Right lobe of liver (tissue), 6 donors: ENCODE measurements at regions not wholly inside any gene's neighbourhood (a gene's known extent, or its start where the extent isn't known, plus 50 kb on each side); places are given as distances from the start of the nearest gene placed in this dataset.
"Not testable (repeated sequence)": the region's sequence is repeated elsewhere in the genome, so short reads cannot be mapped to it uniquely, and the experiment has no call there.

Source experiments
- ATAC-seq, 4 donors: fragments of 200-7000 bp; cut with Tn5 transposase; one replicate each; pipeline ENCODE4 v1.9.1; 2020; ENCODE audit warnings: mild to moderate bottlenecking in 4 of 4, moderate library complexity in 4 of 4
- DNase-seq, 3 donors: peaks; one replicate each; pipeline ENCODE4 v3.0.0-alpha.2; 2020
- H3K27ac ChIP-seq, 3 donors: fragments of 200-600 bp; one replicate each; pipeline ENCODE4 v1.8.0; 2022
- H3K27me3 ChIP-seq, 2 donors: fragments of 200-600 bp; one replicate each; pipeline ENCODE4 v1.8.0; 2022
- H3K36me3 ChIP-seq, 4 donors: fragments of 200-600 bp; sonication (generic) in 1 of 4; one replicate each; pipeline versions ENCODE4 v1.5.1 to v1.8.0; 2017 to 2022; ENCODE audit warnings: control low read depth in 1 of 4
- H3K4me1 ChIP-seq, 4 donors: fragments of 200-600 bp; sonication (generic) in 1 of 4; one replicate each; pipeline versions ENCODE4 v1.5.1 to v1.8.0; 2017 to 2022; ENCODE audit warnings: control low read depth in 1 of 4
- H3K4me3 ChIP-seq, 3 donors: fragments of 200-600 bp; one replicate each; pipeline ENCODE4 v1.8.0; 2022
- H3K9me3 ChIP-seq, 4 donors: fragments of 200-600 bp; sonication (generic) in 1 of 4; one replicate each; pipeline versions ENCODE4 v1.5.1 to v1.8.0; 2017 to 2022; ENCODE audit warnings: control low read depth in 1 of 4
- POLR2A ChIP-seq: fragments of 450-650 bp; IDR thresholded peaks from one replicate; pipeline ENCODE4 v1.6.1; 2017; ENCODE audit warnings: antibody characterized with exemption, mild to moderate bottlenecking
- WGBS: methylation state at CpG from one replicate; pipeline ENCODE4 v1.1.6; 2018; ENCODE audit warnings: low coverage, low lambda C conversion rate; ENCODE audit not compliant: insufficient coverage; ENCODE audit errors: missing lambda C conversion rate; 5-methylcytosine and 5-hydroxymethylcytosine counted together
- intact Hi-C, 2 donors: fragments of 100-400 bp; cut with DNase I; formaldehyde crosslinking; loops; one replicate each; pipeline versions ENCODE4 v1.11.2 to v1.14.1; 2022
- TF ChIP-seq, protein P1 (sequence below), 4 donors: fragments of 200-600 bp in 3 of 4; fragments of 450-650 bp in 1 of 4; IDR thresholded peaks; one replicate each; pipeline versions ENCODE4 v1.5.1 to v1.8.0; 2016 to 2022; ENCODE audit warnings: antibody characterized with exemption in 4 of 4, mild to moderate bottlenecking in 2 of 4
- donor health status: DM: no; HTN: yes; CAD: no.
- donor health status: DM: no; HTN: no; CAD: no.
- donor health status: DM: no; HTN: no; CAD: no.
- donor health status: DM: no; HTN: yes; CAD: no.
- donor health status: DM: no; HTN: yes; CAD: no.

- H3K27ac ChIP-seq: peak overlapping the region in 1 of 3 donors; percentile 43
- DNase-seq: peak in 2 of 3 donors; percentile 59 to 86
Observed at GRCh38 chr14:105581551-105582341, 55.4 kb downstream of the TMEM121 start.

DNA sequence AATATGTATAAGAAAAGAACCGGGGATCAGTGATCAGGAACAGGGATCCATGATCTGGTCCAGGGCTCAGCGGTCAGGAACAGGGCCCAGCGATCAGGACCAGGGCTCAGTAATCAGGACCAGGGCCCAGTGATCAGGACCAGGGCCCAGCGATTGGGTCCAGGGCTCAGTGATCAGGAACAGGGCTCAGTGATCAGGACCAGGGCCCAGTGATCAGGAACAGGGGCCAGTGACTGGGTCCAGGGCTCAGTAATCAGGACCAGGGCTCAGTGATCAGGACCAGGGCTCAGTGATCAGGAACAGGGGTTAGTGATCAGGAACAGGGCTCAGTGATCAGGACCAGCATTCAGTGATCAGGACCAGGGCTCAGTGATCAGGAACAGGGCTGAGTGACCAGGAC is 56.3 kb downstream of the TMEM121 start:
- peak in 1 of 3 donors; percentile 57 for DNase-seq
- WGBS: 67% methylated on average over 4 of the region's 4 CpGs

More at GRCh38 chr14:105581551-105582341, 55.4 kb downstream of the TMEM121 start:
- Histone ChIP-seq H3K4me1 (peaks cover 0 to 4% (median 0%) of the 10 kb centered on the region in 4 donors), H3K9me3 (no peaks in the 10 kb centered on the region), H3K4me3 (no peak overlapping the region), H3K27me3 (no peaks in the 10 kb centered on the region), H3K36me3 (no peaks in the 10 kb centered on the region)
- peak; percentile 49 to 93 (median 70) for ATAC-seq
- intact Hi-C loops: loop anchor here in 1 of 2 donors (10.0 kb wide), 1 partner anchor 123 kb away; no protein-coding TSS in a partner anchor
- TF ChIP-seq, protein P1, sequence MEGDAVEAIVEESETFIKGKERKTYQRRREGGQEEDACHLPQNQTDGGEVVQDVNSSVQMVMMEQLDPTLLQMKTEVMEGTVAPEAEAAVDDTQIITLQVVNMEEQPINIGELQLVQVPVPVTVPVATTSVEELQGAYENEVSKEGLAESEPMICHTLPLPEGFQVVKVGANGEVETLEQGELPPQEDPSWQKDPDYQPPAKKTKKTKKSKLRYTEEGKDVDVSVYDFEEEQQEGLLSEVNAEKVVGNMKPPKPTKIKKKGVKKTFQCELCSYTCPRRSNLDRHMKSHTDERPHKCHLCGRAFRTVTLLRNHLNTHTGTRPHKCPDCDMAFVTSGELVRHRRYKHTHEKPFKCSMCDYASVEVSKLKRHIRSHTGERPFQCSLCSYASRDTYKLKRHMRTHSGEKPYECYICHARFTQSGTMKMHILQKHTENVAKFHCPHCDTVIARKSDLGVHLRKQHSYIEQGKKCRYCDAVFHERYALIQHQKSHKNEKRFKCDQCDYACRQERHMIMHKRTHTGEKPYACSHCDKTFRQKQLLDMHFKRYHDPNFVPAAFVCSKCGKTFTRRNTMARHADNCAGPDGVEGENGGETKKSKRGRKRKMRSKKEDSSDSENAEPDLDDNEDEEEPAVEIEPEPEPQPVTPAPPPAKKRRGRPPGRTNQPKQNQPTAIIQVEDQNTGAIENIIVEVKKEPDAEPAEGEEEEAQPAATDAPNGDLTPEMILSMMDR (IDR thresholded peaks at IDR 0.05): no peak
- no peak for TF ChIP-seq POLR2A
- 53% methylated on average over 5 of the region's 15 CpGs for WGBS

DNA sequence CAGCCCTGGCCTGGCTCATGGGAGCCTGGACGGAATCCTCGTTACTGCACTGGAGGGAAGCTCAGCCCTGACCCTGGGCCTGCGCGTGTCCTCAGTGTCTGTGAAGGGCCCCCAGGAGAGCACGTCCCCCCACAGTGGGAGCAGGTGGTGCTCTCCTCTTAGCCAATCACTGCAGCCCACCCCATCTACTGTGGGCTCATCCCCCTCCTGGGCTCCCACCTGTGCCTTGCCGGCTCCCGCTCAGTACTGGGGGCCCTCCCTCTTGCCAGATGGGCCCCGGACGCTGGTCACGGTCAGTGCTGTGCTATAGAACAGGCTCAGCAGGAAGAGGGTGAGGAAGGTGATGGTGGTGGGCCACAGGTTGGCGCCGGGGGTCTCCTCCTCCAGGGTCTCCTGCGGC is 57.5 kb downstream of the TMEM121 start:
- not testable (repeated sequence) for H3K36me3 ChIP-seq, H3K9me3 ChIP-seq, H3K4me1 ChIP-seq, H3K27ac ChIP-seq, ATAC-seq, H3K4me3 ChIP-seq, DNase-seq, H3K27me3 ChIP-seq
- intact Hi-C loops: loop anchor here in 1 of 2 donors (10.0 kb wide), 1 partner anchor 121 kb away; no protein-coding TSS in a partner anchor
- WGBS: no CpG with 5 or more reads among the region's 13 CpGs

More for the DNA sequence above, 56.3 kb downstream of the TMEM121 start:
- intact Hi-C loops: loop anchor here in 1 of 2 donors (10.0 kb wide), 1 partner anchor 122 kb away; no protein-coding TSS in a partner anchor
- Histone ChIP-seq H3K9me3 (no peaks in the 10 kb centered on the region), H3K27ac (no peak overlapping the region), H3K27me3 (no peaks in the 10 kb centered on the region), H3K4me1 (peaks cover 0 to 4% (median 0%) of the 10 kb centered on the region in 4 donors), H3K4me3 (no peak overlapping the region), H3K36me3 (no peaks in the 10 kb centered on the region)
- ATAC-seq: peak in 2 of 4 donors; percentile 44 to 54
- no peak for TF ChIP-seq POLR2A
- TF ChIP-seq, protein P1 (IDR thresholded peaks at IDR 0.05): no peak

GRCh38 chr14:105585290-105585689 is 58.9 kb downstream of the TMEM121 start:
- not testable (repeated sequence) for H3K27me3 ChIP-seq, H3K9me3 ChIP-seq, ATAC-seq, H3K27ac ChIP-seq, H3K4me3 ChIP-seq, DNase-seq, H3K36me3 ChIP-seq, H3K4me1 ChIP-seq
- intact Hi-C loops: loop anchor here (5.0 to 10.0 kb wide), 2 partner anchors 120 to 122 kb away; no protein-coding TSS in a partner anchor
- WGBS: 69% methylated on average over 2 of the region's 2 CpGs

DNA sequence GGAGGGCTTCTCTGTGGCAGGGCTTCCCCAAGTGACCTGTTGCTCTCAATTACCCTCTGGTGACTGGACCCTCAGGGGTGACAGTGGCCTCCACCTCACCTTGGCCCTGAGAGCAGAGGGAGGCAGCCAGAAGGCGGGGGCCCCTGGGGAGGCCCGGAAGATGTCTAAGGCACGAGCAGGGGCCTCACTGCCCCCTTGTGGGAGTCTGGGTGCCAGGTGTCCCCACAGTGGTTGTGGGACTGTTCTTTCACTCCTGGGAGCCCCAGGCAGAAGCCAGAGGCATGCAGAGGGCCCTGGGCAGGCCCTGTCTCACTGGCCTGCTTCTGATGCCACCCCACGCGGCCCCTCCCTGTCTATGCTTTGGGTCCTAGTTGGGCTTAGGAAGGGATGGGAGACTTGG is 59.3 kb downstream of the TMEM121 start:
- not testable (repeated sequence) for DNase-seq, H3K36me3 ChIP-seq, ATAC-seq, H3K27me3 ChIP-seq, H3K4me3 ChIP-seq, H3K4me1 ChIP-seq, H3K27ac ChIP-seq, H3K9me3 ChIP-seq
- no CpG with 5 or more reads among the region's 5 CpGs for WGBS
- intact Hi-C loops: loop anchor here (5.0 to 10.0 kb wide), 2 partner anchors 119 to 122 kb away; no protein-coding TSS in a partner anchor

GRCh38 chr14:105586144-105586872 is 59.9 kb downstream of the TMEM121 start:
- H3K27ac ChIP-seq, H3K4me1 ChIP-seq, H3K27me3 ChIP-seq, H3K4me3 ChIP-seq, H3K9me3 ChIP-seq, ATAC-seq, DNase-seq, H3K36me3 ChIP-seq: not testable (repeated sequence)
- WGBS: 43% methylated on average over 1 of the region's 16 CpGs
- intact Hi-C loops: loop anchor here (5.0 to 10.0 kb wide), 2 partner anchors 118 to 121 kb away; no protein-coding TSS in a partner anchor

- not testable (repeated sequence) for H3K27ac ChIP-seq, H3K4me3 ChIP-seq, DNase-seq, H3K27me3 ChIP-seq, ATAC-seq, H3K36me3 ChIP-seq, H3K9me3 ChIP-seq, H3K4me1 ChIP-seq
- no CpG with 5 or more reads among the region's 19 CpGs for WGBS
- intact Hi-C loops: loop anchor here (5.0 to 10.0 kb wide), 2 partner anchors 118 to 120 kb away; no protein-coding TSS in a partner anchor
Observed at GRCh38 chr14:105587034-105587433, 60.7 kb downstream of the TMEM121 start.

DNA sequence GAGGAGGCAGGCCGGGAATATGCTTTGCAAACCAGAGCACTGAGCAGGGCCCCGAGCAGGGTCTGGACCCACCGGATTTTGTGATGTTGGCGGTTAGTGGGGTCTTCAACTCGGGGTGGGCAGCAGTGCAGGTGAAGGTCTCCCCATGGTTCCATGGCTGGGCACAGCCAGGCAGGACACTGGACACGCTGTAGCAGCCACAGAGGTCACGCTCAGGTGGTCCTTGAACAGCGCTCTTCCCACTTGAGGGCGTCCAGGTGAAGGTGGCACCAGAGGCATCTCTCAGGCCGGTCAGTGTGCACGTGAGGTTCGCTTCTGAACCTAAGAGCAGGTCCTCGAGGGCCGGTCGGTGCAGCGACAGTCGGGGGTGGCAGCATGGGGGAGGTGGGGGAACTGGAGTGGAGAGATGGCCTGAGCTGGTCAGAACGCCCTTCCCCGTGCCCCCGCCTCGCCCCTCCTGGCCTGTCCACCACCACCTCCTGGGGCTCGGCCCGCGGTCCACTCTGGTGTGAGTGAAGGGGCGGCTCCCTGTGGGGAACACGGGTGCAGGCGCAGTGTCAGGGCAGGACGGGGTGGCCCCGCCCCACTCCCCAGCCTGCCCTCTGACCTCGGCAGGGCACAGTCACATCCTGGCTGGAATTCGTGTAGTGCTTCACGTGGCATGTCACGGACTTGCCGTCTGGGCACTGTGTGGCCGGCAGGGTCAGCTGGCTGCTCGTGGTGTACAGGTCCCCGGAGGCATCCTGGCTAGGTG is 61.3 kb downstream of the TMEM121 start:
- H3K36me3 ChIP-seq, H3K4me3 ChIP-seq, H3K27me3 ChIP-seq, H3K4me1 ChIP-seq, H3K9me3 ChIP-seq, H3K27ac ChIP-seq: not testable (repeated sequence)
- peak in 2 of 4 donors; percentile 50 to 61 for ATAC-seq
- WGBS: 80% methylated on average over 2 of the region's 37 CpGs
- DNase-seq: peak in 1 of 3 donors; percentile 25
- intact Hi-C loops: loop anchor here (5.0 to 10.0 kb wide), 2 partner anchors 117 to 120 kb away; no protein-coding TSS in a partner anchor
